DND-41 (cell line): ENCODE measurements at regions not wholly inside any gene's neighbourhood (a gene's known extent, or its start where the extent isn't known, plus 50 kb on each side); places are given as distances from the start of the nearest gene placed in this dataset.

Source experiments
- ATAC-seq: fragments of 200-7000 bp; cut with Tn5 transposase; 3 replicates; pipeline ENCODE4 v1.9.1; 2021; ENCODE audit warnings: low read depth; ENCODE audit not compliant: insufficient read depth
- DNase-seq: peaks from one replicate; pipeline ENCODE4 v3.0.0-alpha.2; 2020
- H2AFZ ChIP-seq: 2 replicates; pipeline ENCODE4 v1.6.0; 2012; ENCODE audit warnings: low read depth, low read length
- H3K27ac ChIP-seq: 2 replicates; pipeline ENCODE4 v1.5.1; 2012; ENCODE audit warnings: low read length, inconsistent platforms
- H3K27me3 ChIP-seq: fragments of 200-600 bp; sonication (generic); 2 replicates; pipeline ENCODE4 v1.6.0; 2012; ENCODE audit warnings: low read length, mild to moderate bottlenecking, inconsistent platforms; ENCODE audit not compliant: insufficient read depth, poor library complexity
- H3K36me3 ChIP-seq: 2 replicates; pipeline ENCODE4 v1.5.1; 2012; ENCODE audit warnings: low read length, inconsistent platforms; ENCODE audit not compliant: insufficient read depth
- H3K4me1 ChIP-seq: 2 replicates; pipeline ENCODE4 v1.5.1; 2012; ENCODE audit warnings: mild to moderate bottlenecking, low read length; ENCODE audit not compliant: insufficient read depth
- H3K4me2 ChIP-seq: 2 replicates; pipeline ENCODE4 v1.6.0; 2012; ENCODE audit warnings: mild to moderate bottlenecking, moderate library complexity, low read length, inconsistent platforms; ENCODE audit not compliant: insufficient read depth
- H3K4me3 ChIP-seq, 2 experiments: fragments of 200-600 bp in 1 of 2; shearing (Covaris generic) in 1 of 2; 2 replicates each; pipeline ENCODE4 v1.5.1; 2012 to 2016; ENCODE audit warnings: inconsistent platforms in 2 of 2, low read length in 2 of 2, mild to moderate bottlenecking in 2 of 2, low read depth in 1 of 2, moderate library complexity in 1 of 2
- H3K79me2 ChIP-seq: 2 replicates; pipeline ENCODE4 v1.6.0; 2012; ENCODE audit warnings: low read length, inconsistent platforms; ENCODE audit not compliant: insufficient read depth
- H3K9ac ChIP-seq: 2 replicates; pipeline ENCODE4 v1.6.0; 2012; ENCODE audit warnings: low read depth, mild to moderate bottlenecking, inconsistent platforms, low read length, moderate library complexity
- H3K9me3 ChIP-seq: 2 replicates; pipeline ENCODE4 v1.5.1; 2012; ENCODE audit warnings: low read length, moderate library complexity, mild to moderate bottlenecking, inconsistent platforms; ENCODE audit not compliant: insufficient read depth, severe bottlenecking
- H4K20me1 ChIP-seq: 2 replicates; pipeline ENCODE4 v1.6.0; 2012; ENCODE audit warnings: low read length; ENCODE audit not compliant: insufficient read depth
- CTCF ChIP-seq: IDR thresholded peaks from 2 replicates; pipeline ENCODE4 v1.5.1; 2012; ENCODE audit warnings: borderline replicate concordance, low read length, moderate library complexity, mild to moderate bottlenecking; ENCODE audit not compliant: poor library complexity, severe bottlenecking; ENCODE audit errors: extremely low read depth
- EZH2 ChIP-seq: IDR thresholded peaks from 3 replicates; pipeline ENCODE4 v1.6.1; 2012; ENCODE audit warnings: borderline replicate concordance, low read depth, mild to moderate bottlenecking, moderate library complexity, low read length, inconsistent platforms; ENCODE audit not compliant: severe bottlenecking

DNA sequence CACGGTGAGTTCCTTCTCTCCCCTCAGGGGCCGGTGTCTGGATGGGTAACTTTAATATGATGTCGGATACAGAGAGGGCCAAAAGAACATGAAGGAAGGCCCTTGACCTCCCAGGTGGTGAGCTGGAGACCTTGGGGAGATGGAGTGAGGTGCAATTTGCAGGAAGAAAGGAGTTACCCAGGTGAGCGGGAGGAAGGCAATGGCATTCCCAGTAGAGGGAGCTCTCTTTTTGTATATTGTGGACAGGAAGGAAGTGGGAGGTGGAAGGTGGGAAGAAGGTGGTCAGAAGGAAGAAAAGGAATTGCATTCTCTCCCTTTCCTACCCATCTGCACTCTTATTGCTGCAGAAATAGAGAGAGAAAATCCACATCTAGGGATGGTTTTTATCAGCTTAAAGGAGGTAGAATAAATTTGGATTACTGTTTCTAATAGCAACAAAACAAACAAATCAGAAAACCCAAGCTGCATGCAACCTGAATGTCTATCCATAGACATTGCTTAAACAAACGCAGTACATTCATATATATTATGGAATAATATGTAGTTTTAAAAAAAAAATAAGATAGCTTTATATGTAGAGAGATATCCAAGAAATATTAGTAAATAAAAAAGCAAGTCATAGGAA is 169.0 kb upstream of the TSC22D2 start:
- Histone ChIP-seq H3K36me3 (no peaks in the 10 kb centered on the region), H2AFZ (no peak overlapping the region), H3K79me2 (no peaks in the 10 kb centered on the region), H3K4me1 (no peaks in the 10 kb centered on the region), H3K27ac (no peak overlapping the region), H3K9me3 (no peaks in the 10 kb centered on the region), H3K9ac (no peak overlapping the region), H4K20me1 (no peaks in the 10 kb centered on the region), H3K4me2 (no peak overlapping the region), H3K27me3 (peaks cover 2% of the 10 kb centered on the region), H3K4me3 (no peak overlapping the region)
- TF ChIP-seq EZH2 (no peak), CTCF (peak; percentile 32)
- no peak for DNase-seq
- ATAC-seq, result no peak

DNA sequence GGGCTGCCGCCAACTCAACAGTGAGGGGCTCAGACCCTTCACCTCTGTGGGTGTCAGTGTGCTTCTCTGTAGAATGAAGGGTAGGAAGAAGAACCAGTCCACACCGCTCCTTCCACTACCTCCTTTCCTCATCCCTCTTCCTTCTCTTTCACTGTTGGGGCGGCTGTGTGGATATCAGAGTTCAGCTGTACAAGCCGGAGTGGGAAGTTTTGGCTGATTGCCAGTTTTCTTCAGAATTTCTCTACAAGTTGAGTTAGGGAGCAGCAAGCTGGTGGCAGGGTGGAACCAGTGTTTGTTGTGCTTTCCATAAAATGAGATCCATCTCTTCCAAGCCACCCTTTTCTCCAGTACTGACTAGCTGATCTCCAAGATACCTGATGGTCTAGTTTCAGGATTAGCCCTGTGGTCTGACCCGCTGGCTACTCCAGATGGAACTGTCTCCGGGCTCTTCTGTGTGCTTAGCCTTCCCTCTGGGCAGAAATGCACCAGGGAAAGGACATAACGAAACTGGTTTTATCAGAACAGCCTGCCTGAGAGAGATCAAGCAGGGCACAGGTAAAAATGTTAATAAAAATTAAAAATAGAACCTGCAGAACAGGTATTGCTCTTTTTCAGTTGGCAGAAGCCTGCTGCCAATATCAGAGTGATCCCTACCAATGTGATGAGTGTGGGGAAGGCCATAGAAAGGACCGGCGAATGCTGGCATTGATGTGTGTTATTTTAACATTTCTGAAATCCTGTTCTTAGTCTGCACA is 169.9 kb upstream of the TSC22D2 start:
- H3K4me2 ChIP-seq, result no peak overlapping the region
- no peaks in the 10 kb centered on the region for H3K9me3 ChIP-seq
- H3K4me1 ChIP-seq, result no peaks in the 10 kb centered on the region
- peaks cover 2% of the 10 kb centered on the region for H3K27me3 ChIP-seq
- H3K79me2 ChIP-seq, result no peaks in the 10 kb centered on the region
- H3K4me3 ChIP-seq, result no peak overlapping the region
- no peak overlapping the region for H2AFZ ChIP-seq
- H4K20me1 ChIP-seq, result no peaks in the 10 kb centered on the region
- no peak overlapping the region for H3K27ac ChIP-seq
- H3K9ac ChIP-seq, result no peak overlapping the region
- ATAC-seq, result no peak
- TF ChIP-seq CTCF, result no peak
- TF ChIP-seq EZH2, result no peak
- no peak for DNase-seq
- H3K36me3 ChIP-seq, result no peaks in the 10 kb centered on the region

GRCh38 chr3:150237490-150237889 is 170.6 kb upstream of the TSC22D2 start:
- Histone ChIP-seq H3K27me3 (peaks cover 2% of the 10 kb centered on the region), H3K4me2 (no peak overlapping the region), H3K9ac (no peak overlapping the region), H3K27ac (no peak overlapping the region), H3K4me1 (no peaks in the 10 kb centered on the region), H3K9me3 (no peaks in the 10 kb centered on the region), H2AFZ (no peak overlapping the region), H3K4me3 (no peak overlapping the region), H3K36me3 (no peaks in the 10 kb centered on the region), H3K79me2 (no peaks in the 10 kb centered on the region), H4K20me1 (no peaks in the 10 kb centered on the region)
- ATAC-seq, result no peak
- DNase-seq, result no peak
- no peak for TF ChIP-seq CTCF
- no peak for TF ChIP-seq EZH2
